GM12878 (cell line): ENCODE measurements at regions not wholly inside any gene's neighbourhood (a gene's known extent, or its start where the extent isn't known, plus 50 kb on each side); places are given as distances from the start of the nearest gene placed in this dataset.

Experiments used
- ATAC-seq: fragments of 200-7000 bp; cut with Tn5 transposase; 3 replicates; pipeline ENCODE4 v1.9.1; 2020; ENCODE audit warnings: mild to moderate bottlenecking, moderate library complexity
- BruUV-seq: library from RNA; stranded (reverse); fragments of 400-500 nt; replicated peaks from 2 replicates; lab custom pipeline; 2021; lab: Mats Ljungman, UMichigan
- CTCF ChIA-PET: fragments of 300-600 bp; sonication (Branson Sonifier 250); formaldehyde crosslinking; extraction: SDS; loops from one replicate; lab custom pipeline; 2021; ENCODE audit warnings: inconsistent platforms; lab: Yijun Ruan, JAX
- POLR2A ChIA-PET: fragments of 350-600 bp; formaldehyde crosslinking; extraction: SDS; loops from one replicate; lab custom pipeline; 2021; ENCODE audit warnings: inconsistent platforms; lab: Charles Lee
- RAD21 ChIA-PET: fragments of 300-600 bp; sonication (Branson Sonifier 250); formaldehyde crosslinking; loops from one replicate; lab custom pipeline; 2023; ENCODE audit warnings: antibody characterized with exemption; ENCODE audit not compliant: unreplicated experiment; lab: Charles Lee
- SMC1A ChIA-PET: fragments of 300-600 bp; sonication (Branson Sonifier 250); formaldehyde crosslinking; loops from one replicate; lab custom pipeline; 2023; ENCODE audit not compliant: unreplicated experiment, uncharacterized antibody; lab: Charles Lee
- DNase-seq: peaks from one replicate; pipeline ENCODE4 v3.0.0-alpha.2; 2011; ENCODE audit warnings: low read depth, low spot score
- FAIRE-seq: peaks from 3 replicates; lab custom pipeline; 2011; peaks lifted over from hg19 to GRCh38; lab: Jason Lieb, UNC
- H2AFZ ChIP-seq: 2 replicates; pipeline ENCODE4 v1.6.0; 2011; ENCODE audit warnings: low read depth, low read length, control low read depth; ENCODE audit not compliant: control insufficient read depth
- H3K27ac ChIP-seq: 2 replicates; pipeline ENCODE4 v1.5.1; 2011; ENCODE audit warnings: control low read depth; ENCODE audit not compliant: control insufficient read depth, insufficient read depth
- H3K27me3 ChIP-seq, 2 experiments: replicated peaks in 1 of 2; 2 replicates each; pipeline versions ENCODE4 v1.6.0 to v1.6.1; 2011; ENCODE audit warnings: low read length in 1 of 2; ENCODE audit not compliant: control insufficient read depth in 2 of 2, insufficient read depth in 2 of 2
- H3K36me3 ChIP-seq, 2 experiments: 2 replicates each; pipeline ENCODE4 v1.5.1; 2011; ENCODE audit warnings: low read length in 1 of 2; ENCODE audit not compliant: control insufficient read depth in 2 of 2, insufficient read depth in 2 of 2
- H3K4me1 ChIP-seq: 2 replicates; pipeline ENCODE4 v1.6.1; 2011; ENCODE audit warnings: mild to moderate bottlenecking, low read length, moderate library complexity, mixed read lengths; ENCODE audit not compliant: control insufficient read depth, insufficient read depth
- H3K4me2 ChIP-seq: 2 replicates; pipeline ENCODE4 v1.6.0; 2011; ENCODE audit warnings: control low read depth; ENCODE audit not compliant: control insufficient read depth, insufficient read depth
- H3K4me3 ChIP-seq: fragments of 200-600 bp; sonication (generic); 2 replicates; pipeline ENCODE4 v1.5.1; 2016
- H3K79me2 ChIP-seq: 2 replicates; pipeline ENCODE4 v1.6.0; 2011; ENCODE audit warnings: low read length; ENCODE audit not compliant: control insufficient read depth, insufficient read depth
- H3K9ac ChIP-seq: 2 replicates; pipeline ENCODE4 v1.8.0; 2011; ENCODE audit warnings: low read length, control low read depth, mixed read lengths; ENCODE audit not compliant: control insufficient read depth, insufficient read depth
- H3K9me3 ChIP-seq: replicated peaks from 3 replicates; pipeline ENCODE4 v1.5.1; 2011; ENCODE audit warnings: mild to moderate bottlenecking, low read length; ENCODE audit not compliant: control insufficient read depth, insufficient read depth
- H4K20me1 ChIP-seq: 2 replicates; pipeline ENCODE4 v1.6.0; 2011; ENCODE audit not compliant: control insufficient read depth, insufficient read depth
- EP300 ChIP-seq, 2 experiments: fragments of 150-350 bp in 1 of 2; IDR thresholded peaks; 2 replicates each; pipeline ENCODE4 v1.6.1; 2011 to 2012; ENCODE audit warnings: low read depth in 2 of 2, low read length in 2 of 2, borderline replicate concordance in 1 of 2, improper control_type of control experiment in 1 of 2, inconsistent platforms in 1 of 2; ENCODE audit not compliant: control insufficient read depth in 1 of 2
- LARP7 ChIP-seq: fragments of 450-650 bp; IDR thresholded peaks from 2 replicates; pipeline ENCODE4 v1.6.1; 2017; ENCODE audit warnings: mild to moderate bottlenecking
- NBN ChIP-seq: fragments of 450-650 bp; IDR thresholded peaks from 2 replicates; pipeline ENCODE4 v1.6.1; 2016
- NFIC ChIP-seq: IDR thresholded peaks from 2 replicates; pipeline ENCODE4 v1.6.1; 2012; ENCODE audit warnings: low read depth, mild to moderate bottlenecking, inconsistent platforms, low read length, moderate library complexity
- SREBF1 ChIP-seq: IDR thresholded peaks from 2 replicates; pipeline ENCODE4 v1.6.1; 2012; ENCODE audit warnings: mild to moderate bottlenecking, low read length
- TBL1XR1 ChIP-seq: IDR thresholded peaks from 2 replicates; pipeline ENCODE4 v1.6.1; 2012; ENCODE audit warnings: low read depth, low read length, improper control_type of control experiment
- ZBTB33 ChIP-seq: fragments of 450-650 bp; IDR thresholded peaks from 2 replicates; pipeline ENCODE4 v1.6.1; 2017; ENCODE audit warnings: mild to moderate bottlenecking
- WGBS: methylation state at CpG from one replicate; pipeline ENCODE4 v1.1.6; 2016; ENCODE audit warnings: low lambda C conversion rate; ENCODE audit not compliant: insufficient replicate concordance, insufficient coverage; ENCODE audit errors: missing lambda C conversion rate; 5-methylcytosine and 5-hydroxymethylcytosine counted together
- in situ Hi-C: fragments of 300-500 bp; cut with MboI; formaldehyde crosslinking; loops from 9 replicates; pipeline ENCODE4 v1.14.3; 2018; ENCODE audit warnings: mixed read lengths
- intact Hi-C: fragments of 100-400 bp; cut with micrococcal nuclease; formaldehyde crosslinking; loops from one replicate; pipeline ENCODE4 v1.14.2; 2022; ENCODE audit not compliant: unreplicated experiment
- TF ChIP-seq, protein P1 (sequence below): IDR thresholded peaks from 2 replicates; pipeline ENCODE4 v1.6.1; 2011; ENCODE audit warnings: mild to moderate bottlenecking, low read depth, low read length, moderate library complexity; ENCODE audit not compliant: insufficient replicate concordance
- TF ChIP-seq, protein P2 (sequence below): IDR thresholded peaks from 2 replicates; pipeline ENCODE4 v1.6.1; 2012; ENCODE audit warnings: low read length, inconsistent platforms

GRCh38 chr2:220509966-220510365 lies 882.5 kb downstream of the SLC4A3 start:
- Histone ChIP-seq H3K9ac (no peak overlapping the region), H2AFZ (no peak overlapping the region), H3K4me2 (no peak overlapping the region), H3K36me3 (no peaks in the 10 kb centered on the region), H3K4me3 (no peak overlapping the region), H3K9me3 (no peaks in the 10 kb centered on the region), H4K20me1 (no peaks in the 10 kb centered on the region), H3K4me1 (no peaks in the 10 kb centered on the region), H3K79me2 (no peaks in the 10 kb centered on the region), H3K27me3 (no peaks in the 10 kb centered on the region), H3K27ac (no peak overlapping the region)
- FAIRE-seq = no peak
- in situ Hi-C loops (no loop called here), intact Hi-C loops (no loop called here)
- no peak for TF ChIP-seq ZBTB33
- TF ChIP-seq, protein P1, sequence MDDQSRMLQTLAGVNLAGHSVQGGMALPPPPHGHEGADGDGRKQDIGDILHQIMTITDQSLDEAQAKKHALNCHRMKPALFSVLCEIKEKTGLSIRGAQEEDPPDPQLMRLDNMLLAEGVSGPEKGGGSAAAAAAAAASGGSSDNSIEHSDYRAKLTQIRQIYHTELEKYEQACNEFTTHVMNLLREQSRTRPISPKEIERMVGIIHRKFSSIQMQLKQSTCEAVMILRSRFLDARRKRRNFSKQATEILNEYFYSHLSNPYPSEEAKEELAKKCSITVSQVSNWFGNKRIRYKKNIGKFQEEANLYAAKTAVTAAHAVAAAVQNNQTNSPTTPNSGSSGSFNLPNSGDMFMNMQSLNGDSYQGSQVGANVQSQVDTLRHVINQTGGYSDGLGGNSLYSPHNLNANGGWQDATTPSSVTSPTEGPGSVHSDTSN = no peak
- TF ChIP-seq, protein P2, sequence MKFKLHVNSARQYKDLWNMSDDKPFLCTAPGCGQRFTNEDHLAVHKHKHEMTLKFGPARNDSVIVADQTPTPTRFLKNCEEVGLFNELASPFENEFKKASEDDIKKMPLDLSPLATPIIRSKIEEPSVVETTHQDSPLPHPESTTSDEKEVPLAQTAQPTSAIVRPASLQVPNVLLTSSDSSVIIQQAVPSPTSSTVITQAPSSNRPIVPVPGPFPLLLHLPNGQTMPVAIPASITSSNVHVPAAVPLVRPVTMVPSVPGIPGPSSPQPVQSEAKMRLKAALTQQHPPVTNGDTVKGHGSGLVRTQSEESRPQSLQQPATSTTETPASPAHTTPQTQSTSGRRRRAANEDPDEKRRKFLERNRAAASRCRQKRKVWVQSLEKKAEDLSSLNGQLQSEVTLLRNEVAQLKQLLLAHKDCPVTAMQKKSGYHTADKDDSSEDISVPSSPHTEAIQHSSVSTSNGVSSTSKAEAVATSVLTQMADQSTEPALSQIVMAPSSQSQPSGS = no peak
- TF ChIP-seq TBL1XR1 = no peak
- TF ChIP-seq SREBF1 = no peak
- TF ChIP-seq LARP7 = no peak
- no peak for TF ChIP-seq EP300 (IDR thresholded peaks at IDR 0.05; ENCODE audit: borderline replicate concordance in 1 of 2, control insufficient read depth in 1 of 2, low read depth in 2 of 2, low read length in 2 of 2)
- TF ChIP-seq NBN = no peak
- no peak for TF ChIP-seq NFIC
- no peak for DNase-seq
- WGBS = 25% methylated on average over 6 of the region's 6 CpGs
- no peak for ATAC-seq
- CTCF ChIA-PET = no interaction called here
- POLR2A ChIA-PET = no interaction called here
- no TSS peak for BruUV-seq
- SMC1A ChIA-PET = interaction anchor here (0.7 to 1.7 kb wide), 3 partner anchors 9 to 1474 kb away, joined by 3 read pairs; no protein-coding TSS in a partner anchor
- RAD21 ChIA-PET = no interaction called here
